GM18870 (cell line): ENCODE measurements at regions not wholly inside any gene's neighbourhood (a gene's known extent, or its start where the extent isn't known, plus 50 kb on each side); places are given as distances from the start of the nearest gene placed in this dataset.

Experiments used
- ATAC-seq: cut with Tn5 transposase; IDR thresholded peaks from one replicate; pipeline ENCODE4 v1.9.1; 2021; ENCODE audit warnings: moderate library complexity; ENCODE audit not compliant: unreplicated experiment

DNA sequence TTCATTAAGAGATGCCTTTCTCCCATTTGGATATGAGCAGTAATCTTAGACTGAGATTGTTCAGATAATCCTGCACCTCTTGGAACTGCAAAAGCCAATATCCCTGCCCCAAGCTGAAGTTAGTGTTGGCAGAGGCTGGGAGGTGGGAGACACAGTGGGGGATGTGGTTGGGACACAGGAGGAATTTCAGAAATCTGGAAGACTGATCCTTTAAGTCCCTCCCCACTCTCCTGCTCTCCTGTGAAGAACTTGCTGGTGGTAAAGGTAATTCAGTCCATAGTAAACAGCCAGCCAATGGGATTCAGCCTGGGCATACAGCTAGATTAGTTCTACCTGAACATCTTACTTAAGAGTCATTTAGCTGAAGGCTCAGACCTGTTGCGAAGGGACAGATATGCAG lies 50.0 kb upstream of the TMEM178A start:
- no peak for ATAC-seq
